HepG2 (cell line): ENCODE measurements at regions not wholly inside any gene's neighbourhood (a gene's known extent, or its start where the extent isn't known, plus 50 kb on each side); places are given as distances from the start of the nearest gene placed in this dataset.
"Not testable (repeated sequence)": the region's sequence is repeated elsewhere in the genome, so short reads cannot be mapped to it uniquely, and the experiment has no call there.

ENCODE experiments used
- ATAC-seq: fragments of 200-7000 bp; cut with Tn5 transposase; 3 replicates; pipeline ENCODE4 v1.9.1; 2020; ENCODE audit warnings: mild to moderate bottlenecking, moderate library complexity
- BruUV-seq: library from RNA; stranded (reverse); fragments of 400-500 nt; replicated peaks from 2 replicates; lab custom pipeline; 2021; lab: Mats Ljungman, UMichigan
- CTCF ChIA-PET: fragments of 300-600 bp; formaldehyde crosslinking; extraction: SDS; loops from one replicate; lab custom pipeline; 2021; ENCODE audit warnings: low total read pairs, inconsistent platforms, low intra/inter-chr PET ratio; lab: Yijun Ruan, JAX
- POLR2A ChIA-PET: fragments of 350-600 bp; sonication (Branson Sonifier 250); formaldehyde crosslinking; loops from one replicate; lab custom pipeline; 2020; ENCODE audit warnings: antibody characterized with exemption, inconsistent platforms; lab: Yijun Ruan, JAX
- DNase-seq: peaks from one replicate; pipeline ENCODE4 v3.0.0-alpha.2; 2015; ENCODE audit warnings: low spot score
- FAIRE-seq: peaks from 3 replicates; lab custom pipeline; 2011; peaks lifted over from hg19 to GRCh38; lab: Jason Lieb, UNC
- H2AFZ ChIP-seq: one replicate; pipeline ENCODE4 v1.6.1; 2011; ENCODE audit warnings: low read length, inconsistent platforms
- H3K27ac ChIP-seq: fragments of 300-600 bp; 3 replicates; pipeline ENCODE4 v1.8.0; 2011; ENCODE audit warnings: mixed run types, mild to moderate bottlenecking, mixed read lengths, low read length, inconsistent platforms; ENCODE audit not compliant: insufficient read depth; ENCODE audit errors: extremely low read length
- H3K27me3 ChIP-seq, 2 experiments: fragments of 200-600 bp in 1 of 2; 2 replicates in 1 of 2; 3 replicates in 1 of 2; pipeline versions ENCODE4 v1.6.0 to v1.8.0; 2011; ENCODE audit warnings: low read length in 2 of 2, mild to moderate bottlenecking in 2 of 2, moderate library complexity in 2 of 2, inconsistent platforms in 1 of 2; ENCODE audit not compliant: insufficient read depth in 2 of 2, control insufficient read depth in 1 of 2
- H3K36me3 ChIP-seq, 2 experiments: fragments of 200-600 bp in 1 of 2; replicated peaks in 1 of 2; 2 replicates in 1 of 2; 3 replicates in 1 of 2; pipeline versions ENCODE4 v1.5.1 to v1.8.0; 2011; ENCODE audit warnings: low read length in 2 of 2, inconsistent platforms in 1 of 2; ENCODE audit not compliant: insufficient read depth in 2 of 2, control insufficient read depth in 1 of 2
- H3K4me1 ChIP-seq: 2 replicates; pipeline ENCODE4 v1.5.1; 2012; ENCODE audit warnings: low read length, inconsistent platforms; ENCODE audit not compliant: insufficient read depth
- H3K4me2 ChIP-seq: 2 replicates; pipeline ENCODE4 v1.6.0; 2011; ENCODE audit warnings: low read depth, low read length, inconsistent platforms
- H3K4me3 ChIP-seq, 3 experiments: fragments of 200-600 bp in 1 of 3; sonication (generic), shearing (Covaris generic) in 1 of 3; replicated peaks in 1 of 3; 2 replicates each; pipeline ENCODE4 v1.5.1; 2011 to 2016; ENCODE audit warnings: low read length in 3 of 3, inconsistent platforms in 2 of 3, low read depth in 2 of 3, mild to moderate bottlenecking in 2 of 3, control low read depth in 1 of 3, mixed read lengths in 1 of 3; ENCODE audit not compliant: insufficient read depth in 1 of 3
- H3K79me2 ChIP-seq: one replicate; pipeline ENCODE4 v1.6.1; 2011; ENCODE audit warnings: low read length, inconsistent platforms; ENCODE audit not compliant: insufficient read depth
- H3K9ac ChIP-seq: 2 replicates; pipeline ENCODE4 v1.6.0; 2011; ENCODE audit warnings: mild to moderate bottlenecking, low read depth, low read length, inconsistent platforms; ENCODE audit not compliant: insufficient read depth
- H3K9me3 ChIP-seq: 2 replicates; pipeline ENCODE4 v1.5.1; 2012; ENCODE audit warnings: mild to moderate bottlenecking, low read length
- H4K20me1 ChIP-seq: 2 replicates; pipeline ENCODE4 v1.6.0; 2011; ENCODE audit warnings: inconsistent platforms, mild to moderate bottlenecking, low read length, moderate library complexity; ENCODE audit not compliant: insufficient read depth
- CEBPG ChIP-seq: IDR thresholded peaks from 2 replicates; pipeline ENCODE4 v1.6.1; 2016
- CTCF ChIP-seq: sonication (generic); formaldehyde crosslinking; IDR thresholded peaks from 2 replicates; pipeline ENCODE4 v1.5.0; 2020; ENCODE audit warnings: mild to moderate bottlenecking, missing genetic modification reagents, moderate library complexity
- SMC3 ChIP-seq: IDR thresholded peaks from 2 replicates; pipeline ENCODE4 v1.6.1; 2011; ENCODE audit warnings: low read length, improper control_type of control experiment
- STAG1 ChIP-seq: sonication (generic); formaldehyde crosslinking; IDR thresholded peaks from 2 replicates; pipeline ENCODE4 v1.4.0; 2020; ENCODE audit warnings: missing genetic modification reagents
- WGBS: methylation state at CpG from one replicate; pipeline ENCODE4 v1.1.6; 2017; ENCODE audit warnings: low lambda C conversion rate; 5-methylcytosine and 5-hydroxymethylcytosine counted together
- in situ Hi-C: cut with HindIII; loops from 2 replicates; pipeline ENCODE4 v1.10.0; 2017; ENCODE audit warnings: low pct_unique_long_range_greater_than_20kb; ENCODE audit not compliant: extremely low pct_ligation_motif_present
- intact Hi-C: fragments of 100-400 bp; cut with micrococcal nuclease; formaldehyde crosslinking; loops from one replicate; pipeline ENCODE4 v1.10.0; 2022; ENCODE audit not compliant: unreplicated experiment

- H3K4me3 ChIP-seq, DNase-seq, FAIRE-seq, BruUV-seq, ATAC-seq, H3K27ac ChIP-seq, POLR2A ChIA-PET, in situ Hi-C loops, H3K9ac ChIP-seq, CTCF ChIA-PET, H2AFZ ChIP-seq, intact Hi-C loops, H3K4me2 ChIP-seq, H4K20me1 ChIP-seq, H3K79me2 ChIP-seq, H3K4me1 ChIP-seq, H3K27me3 ChIP-seq, H3K36me3 ChIP-seq, H3K9me3 ChIP-seq: not testable (repeated sequence)
- 0% methylated on average over 1 of the region's 1 CpG for WGBS
Measured at GRCh38 chr9:42461863-42462262, 278.4 kb downstream of the SPATA31A6 start.

- H4K20me1 ChIP-seq, ATAC-seq, H2AFZ ChIP-seq, CTCF ChIA-PET, in situ Hi-C loops, H3K4me3 ChIP-seq, POLR2A ChIA-PET, FAIRE-seq, H3K27ac ChIP-seq, H3K9me3 ChIP-seq, H3K36me3 ChIP-seq, H3K4me2 ChIP-seq, H3K9ac ChIP-seq, H3K79me2 ChIP-seq, H3K4me1 ChIP-seq, DNase-seq, H3K27me3 ChIP-seq, intact Hi-C loops, BruUV-seq: not testable (repeated sequence)
- 33% methylated on average over 3 of the region's 3 CpGs for whole genome bisulfite sequencing
Measured at GRCh38 chr9:42463981-42464380, 280.5 kb downstream of the SPATA31A6 start.

GRCh38 chr9:42470577-42470976, 287.1 kb downstream of the SPATA31A6 start:
- not testable (repeated sequence) for H3K9me3 ChIP-seq, DNase-seq, H4K20me1 ChIP-seq, BruUV-seq, H3K27me3 ChIP-seq, H3K4me2 ChIP-seq, H3K4me1 ChIP-seq, H3K4me3 ChIP-seq, ATAC-seq
- 0% methylated on average over 3 of the region's 3 CpGs for WGBS
- TF ChIP-seq SMC3: peak; percentile 68; the same call in 1 of the 2 replicates
- TF ChIP-seq CTCF: peak; percentile 50
- peak; percentile 45 for TF ChIP-seq STAG1 (CRISPR knock-in tag)
- TF ChIP-seq CEBPG (CRISPR knock-in tag): peak; percentile 25; the same call in 1 of the 2 replicates
- TF ChIP-seq, all 625 proteins: peak for 4; not testable (repeated sequence) for 621
- H3K9ac ChIP-seq, intact Hi-C loops, FAIRE-seq, H2AFZ ChIP-seq, CTCF ChIA-PET, H3K79me2 ChIP-seq, POLR2A ChIA-PET, in situ Hi-C loops, H3K27ac ChIP-seq, H3K36me3 ChIP-seq: not testable (repeated sequence)

- CTCF ChIA-PET, in situ Hi-C loops, intact Hi-C loops, H2AFZ ChIP-seq, H3K9me3 ChIP-seq, POLR2A ChIA-PET, H3K9ac ChIP-seq, BruUV-seq, H4K20me1 ChIP-seq, H3K79me2 ChIP-seq, ATAC-seq, H3K27ac ChIP-seq, H3K27me3 ChIP-seq, H3K4me2 ChIP-seq, H3K4me1 ChIP-seq, FAIRE-seq, DNase-seq, H3K36me3 ChIP-seq, H3K4me3 ChIP-seq: not testable (repeated sequence)
- WGBS: 14% methylated on average over 1 of the region's 2 CpGs
Measured at GRCh38 chr9:42490989-42491388, 307.5 kb downstream of the SPATA31A6 start.
